HepG2 (cell line): ENCODE measurements at regions not wholly inside any gene's neighbourhood (a gene's known extent, or its start where the extent isn't known, plus 50 kb on each side); places are given as distances from the start of the nearest gene placed in this dataset.

ENCODE experiments used
- AKAP8 ChIP-seq: sonication (generic); formaldehyde crosslinking; IDR thresholded peaks from 2 replicates; pipeline ENCODE4 v1.5.1; 2020; ENCODE audit warnings: mild to moderate bottlenecking, missing genetic modification reagents
- BORCS8-MEF2B ChIP-seq: sonication (generic); formaldehyde crosslinking; IDR thresholded peaks from 2 replicates; pipeline ENCODE4 v1.8.0; 2022; ENCODE audit warnings: mild to moderate bottlenecking, missing genetic modification reagents
- FOXP4 ChIP-seq: sonication (generic); formaldehyde crosslinking; IDR thresholded peaks from 2 replicates; pipeline ENCODE4 v1.4.0; 2020; ENCODE audit warnings: missing genetic modification reagents
- MAZ ChIP-seq, 2 experiments: sonication (generic) in 1 of 2; formaldehyde crosslinking in 1 of 2; IDR thresholded peaks; 2 replicates each; pipeline versions ENCODE4 v1.5.0 to v1.6.1; 2012 to 2020; ENCODE audit warnings: low read depth in 2 of 2, mild to moderate bottlenecking in 2 of 2, borderline replicate concordance in 1 of 2, improper control_type of control experiment in 1 of 2, low read length in 1 of 2, missing genetic modification reagents in 1 of 2, moderate library complexity in 1 of 2
- MED1 ChIP-seq: sonication (generic); formaldehyde crosslinking; IDR thresholded peaks from 2 replicates; pipeline ENCODE4 v1.4.0; 2020; ENCODE audit warnings: missing genetic modification reagents
- MXD3 ChIP-seq: IDR thresholded peaks from 2 replicates; pipeline ENCODE4 v1.6.1; 2016; ENCODE audit warnings: mild to moderate bottlenecking, missing biosample characterization, missing genetic modification reagents
- NFE2 ChIP-seq: sonication (generic); formaldehyde crosslinking; IDR thresholded peaks from 2 replicates; pipeline ENCODE4 v1.4.0; 2020; ENCODE audit warnings: missing genetic modification reagents
- PAF1 ChIP-seq: IDR thresholded peaks from 2 replicates; pipeline ENCODE4 v1.6.1; 2016; ENCODE audit warnings: missing genetic modification reagents, missing compliant biosample characterization
- PITX1 ChIP-seq: sonication (generic); formaldehyde crosslinking; IDR thresholded peaks from 2 replicates; pipeline ENCODE4 v1.5.1; 2020; ENCODE audit warnings: mild to moderate bottlenecking, missing genetic modification reagents
- RXRB ChIP-seq: IDR thresholded peaks from 2 replicates; pipeline ENCODE4 v1.6.1; 2016; ENCODE audit warnings: borderline replicate concordance, missing genetic modification reagents, missing compliant biosample characterization
- SRF ChIP-seq: IDR thresholded peaks from 2 replicates; pipeline ENCODE4 v1.6.1; 2011; ENCODE audit warnings: mild to moderate bottlenecking, low read depth, low read length, moderate library complexity
- TFDP1 ChIP-seq: IDR thresholded peaks from 2 replicates; pipeline ENCODE4 v1.6.1; 2016; ENCODE audit warnings: missing compliant biosample characterization, missing genetic modification reagents, borderline replicate concordance
- ZHX2 ChIP-seq, 2 experiments: sonication (generic) in 1 of 2; formaldehyde crosslinking in 1 of 2; IDR thresholded peaks; 2 replicates each; pipeline versions ENCODE4 v1.6.1 to v1.9.0; 2014 to 2022; ENCODE audit warnings: antibody characterized with exemption in 1 of 2, borderline replicate concordance in 1 of 2, inconsistent platforms in 1 of 2, low read depth in 1 of 2, missing genetic modification reagents in 1 of 2
- ZNF574 ChIP-seq: sonication (generic); formaldehyde crosslinking; IDR thresholded peaks from 2 replicates; pipeline ENCODE4 v1.4.0; 2020; ENCODE audit warnings: missing genetic modification reagents
- ZNF850 ChIP-seq: sonication (generic); formaldehyde crosslinking; conservative IDR thresholded peaks from 2 replicates; pipeline ENCODE4 v1.9.0; 2021; ENCODE audit warnings: mild to moderate bottlenecking, missing genetic modification reagents

- TF ChIP-seq MAZ (IDR thresholded peaks at IDR 0.05; ENCODE audit: borderline replicate concordance, low read depth, low read length) (0 out of 2 replicates have a peak, but pooled peaks have one; percentile 39), MAZ (CRISPR knock-in tag; IDR thresholded peaks at IDR 0.05; ENCODE audit: low read depth) (0 out of 2 replicates have a peak, but pooled peaks have one; percentile 23), ZNF574 (peak; percentile 84), NFE2 (CRISPR knock-in tag) (no peak), PITX1 (CRISPR knock-in tag) (peak; percentile 98), MXD3 (CRISPR knock-in tag) (no peak), AKAP8 (CRISPR knock-in tag) (peak; percentile 61; the same call in 1 of the 2 replicates), ZHX2 (IDR thresholded peaks at IDR 0.05; ENCODE audit: low read depth) (0 out of 2 replicates have a peak, but pooled peaks have one; percentile 24), ZHX2 (CRISPR knock-in tag; IDR thresholded peaks at IDR 0.05; ENCODE audit: borderline replicate concordance) (no peak), FOXP4 (CRISPR knock-in tag) (peak; percentile 98), PAF1 (CRISPR knock-in tag) (no peak), SRF (no peak), MED1 (CRISPR knock-in tag) (peak; percentile 99), BORCS8-MEF2B (peak; percentile 37; the same call in 1 of the 2 replicates), ZNF850 (no peak), RXRB (CRISPR knock-in tag) (peak; percentile 98), TFDP1 (peak; percentile 34; the same call in 1 of the 2 replicates)
These were observed 181.9 kb upstream of the BMP4 start (continued) for GRCh38 chr14:54138354-54139038.
